ENCODE measurements at regions not wholly inside any gene's neighbourhood (a gene's known extent, or its start where the extent isn't known, plus 50 kb on each side); places are given as distances from the start of the nearest gene placed in this dataset.

DNA sequence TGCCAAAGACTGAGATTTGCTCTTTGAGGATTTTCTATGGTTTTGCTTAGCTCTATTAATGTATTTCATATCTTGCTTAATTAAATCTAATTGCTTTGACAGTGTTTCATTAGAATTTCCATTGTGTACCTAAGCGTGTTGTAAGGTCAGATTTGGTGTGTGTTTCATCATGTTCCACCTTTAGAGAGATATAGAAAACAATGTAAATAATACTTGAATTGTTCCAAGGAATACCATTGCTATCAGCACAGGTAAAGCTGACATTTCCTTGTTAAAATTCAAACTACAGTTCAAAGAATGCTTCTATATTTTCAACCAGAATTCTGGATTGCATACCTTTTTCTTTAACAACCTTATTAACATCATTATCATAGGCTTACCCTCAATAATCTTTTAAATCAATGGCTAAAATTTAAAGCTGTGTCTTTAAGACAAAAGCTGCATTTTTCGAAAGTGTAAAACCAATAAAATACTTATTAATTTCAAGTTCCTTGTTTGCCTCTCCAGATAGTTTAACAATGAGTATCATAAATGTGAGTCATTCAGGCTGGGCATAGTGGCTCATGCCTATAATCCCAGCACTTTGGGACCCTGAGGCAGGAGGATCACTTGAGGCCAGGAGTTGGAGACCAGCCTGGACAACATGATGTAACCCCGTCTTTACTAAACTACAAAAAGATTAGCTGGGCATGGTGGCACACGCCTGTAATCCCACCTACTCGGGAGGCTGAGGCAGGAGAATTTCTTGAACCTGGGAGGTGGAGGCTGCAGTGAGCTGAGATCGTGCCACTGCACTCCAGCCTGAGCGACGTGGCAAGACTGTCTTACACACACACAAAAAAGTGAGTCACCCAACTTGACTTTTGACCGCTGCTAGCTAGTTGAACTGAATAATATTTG, 188.0 kb upstream of the PKDCC start:
- no peak for TF ChIP-seq POLR2AphosphoS5 (IDR thresholded peaks at IDR 0.05)
- no peak overlapping the region for H3K27ac ChIP-seq
- H3K4me3 ChIP-seq = no peak overlapping the region
- 81 to 91% (median 85%) methylated on average over 9 of the region's 9 CpGs for WGBS, 5 donors
- peaks cover 0 to 13% (median 0%) of the 10 kb centered on the region in 7 donors for H3K27me3 ChIP-seq (replicated peaks in 1 of 7)
- no peaks in the 10 kb centered on the region for H3K4me1 ChIP-seq
- no peaks in the 10 kb centered on the region for H3K9me3 ChIP-seq
- intact Hi-C loops (cut with DNase I; ENCODE audit: low total_unique reads) = loop anchor here (5.0 kb wide), 1 partner anchor 212 kb away; no protein-coding TSS in a partner anchor
- H3K36me3 ChIP-seq = no peaks in the 10 kb centered on the region
- DNase-seq = no peak

DNA sequence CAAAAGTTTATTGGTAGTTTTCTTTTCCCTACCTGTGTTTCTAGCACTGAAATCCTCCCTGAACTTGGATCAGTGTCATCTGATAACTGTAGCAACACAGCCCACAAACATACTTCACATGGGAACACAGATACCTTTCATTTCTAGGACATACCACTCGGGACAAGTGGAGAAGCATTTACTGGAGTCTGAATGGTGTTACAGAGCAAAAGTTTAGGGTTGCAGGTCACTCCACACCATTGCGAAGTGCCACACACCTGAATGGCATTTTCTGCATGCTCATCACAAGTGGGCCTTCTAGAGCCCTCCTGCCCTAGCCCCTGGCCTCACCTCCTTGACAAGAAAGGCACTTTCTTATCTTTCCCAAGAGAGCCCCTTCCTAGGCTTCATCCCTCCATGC, 184.8 kb upstream of the PKDCC start:
- Histone ChIP-seq H3K4me3 (no peak overlapping the region), H3K27me3 (replicated peaks in 1 of 7) (peaks cover 0 to 13% (median 0%) of the 10 kb centered on the region in 7 donors), H3K27ac (no peak overlapping the region), H3K36me3 (no peaks in the 10 kb centered on the region), H3K4me1 (no peaks in the 10 kb centered on the region), H3K9me3 (no peaks in the 10 kb centered on the region)
- WGBS, 5 donors = 84 to 92% (median 88%) methylated on average over 2 of the region's 2 CpGs
- TF ChIP-seq, protein P1, sequence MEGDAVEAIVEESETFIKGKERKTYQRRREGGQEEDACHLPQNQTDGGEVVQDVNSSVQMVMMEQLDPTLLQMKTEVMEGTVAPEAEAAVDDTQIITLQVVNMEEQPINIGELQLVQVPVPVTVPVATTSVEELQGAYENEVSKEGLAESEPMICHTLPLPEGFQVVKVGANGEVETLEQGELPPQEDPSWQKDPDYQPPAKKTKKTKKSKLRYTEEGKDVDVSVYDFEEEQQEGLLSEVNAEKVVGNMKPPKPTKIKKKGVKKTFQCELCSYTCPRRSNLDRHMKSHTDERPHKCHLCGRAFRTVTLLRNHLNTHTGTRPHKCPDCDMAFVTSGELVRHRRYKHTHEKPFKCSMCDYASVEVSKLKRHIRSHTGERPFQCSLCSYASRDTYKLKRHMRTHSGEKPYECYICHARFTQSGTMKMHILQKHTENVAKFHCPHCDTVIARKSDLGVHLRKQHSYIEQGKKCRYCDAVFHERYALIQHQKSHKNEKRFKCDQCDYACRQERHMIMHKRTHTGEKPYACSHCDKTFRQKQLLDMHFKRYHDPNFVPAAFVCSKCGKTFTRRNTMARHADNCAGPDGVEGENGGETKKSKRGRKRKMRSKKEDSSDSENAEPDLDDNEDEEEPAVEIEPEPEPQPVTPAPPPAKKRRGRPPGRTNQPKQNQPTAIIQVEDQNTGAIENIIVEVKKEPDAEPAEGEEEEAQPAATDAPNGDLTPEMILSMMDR (IDR thresholded peaks at IDR 0.05 in 8 of 11, conservative IDR thresholded peaks at IDR 0.05 in 3 of 11) = no peak
- TF ChIP-seq POLR2AphosphoS5 (IDR thresholded peaks at IDR 0.05) = no peak
- no peak for TF ChIP-seq POLR2A (IDR thresholded peaks at IDR 0.05)
- DNase-seq = no peak
- intact Hi-C loops (cut with DNase I; ENCODE audit: low total_unique reads) = no loop called here

DNA sequence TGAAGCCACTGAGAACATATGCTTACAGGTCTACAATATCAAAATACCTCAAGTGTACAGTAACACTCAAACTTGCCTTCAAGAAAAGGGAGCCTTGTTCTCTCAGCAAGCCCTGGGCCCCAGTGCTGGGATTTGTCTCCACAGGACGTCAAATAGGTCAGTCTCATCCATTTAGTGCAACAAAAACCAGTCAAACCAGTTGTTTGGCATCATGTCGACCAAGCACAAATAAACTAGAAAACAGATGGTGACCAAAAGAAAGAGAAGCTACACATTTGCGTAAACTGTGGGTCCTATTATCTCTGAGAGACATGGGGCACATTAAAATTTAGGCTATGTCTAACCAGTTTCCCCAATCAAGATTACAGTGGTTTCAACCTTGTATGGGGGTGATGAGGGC, 182.6 kb upstream of the PKDCC start:
- H3K27me3 ChIP-seq (replicated peaks in 1 of 7) = peaks cover 0 to 13% (median 0%) of the 10 kb centered on the region in 7 donors
- peaks cover 0 to 7% (median 0%) of the 10 kb centered on the region in 6 donors for H3K4me1 ChIP-seq
- no peak overlapping the region for H3K4me3 ChIP-seq
- H3K27ac ChIP-seq = no peak overlapping the region
- WGBS, 5 donors = 70 to 84% (median 73%) methylated on average over 3 of the region's 3 CpGs
- intact Hi-C loops (cut with DNase I; ENCODE audit: low total_unique reads) = loop anchor here (5.0 kb wide), 1 partner anchor 222 kb away; no protein-coding TSS in a partner anchor
- H3K9me3 ChIP-seq = no peaks in the 10 kb centered on the region
- TF ChIP-seq POLR2AphosphoS5 (IDR thresholded peaks at IDR 0.05) (no peak), POLR2A (IDR thresholded peaks at IDR 0.05) (no peak)
- TF ChIP-seq, protein P1 (IDR thresholded peaks at IDR 0.05 in 8 of 11, conservative IDR thresholded peaks at IDR 0.05 in 3 of 11) = no peak
- H3K36me3 ChIP-seq = no peaks in the 10 kb centered on the region
- no peak for DNase-seq

DNA sequence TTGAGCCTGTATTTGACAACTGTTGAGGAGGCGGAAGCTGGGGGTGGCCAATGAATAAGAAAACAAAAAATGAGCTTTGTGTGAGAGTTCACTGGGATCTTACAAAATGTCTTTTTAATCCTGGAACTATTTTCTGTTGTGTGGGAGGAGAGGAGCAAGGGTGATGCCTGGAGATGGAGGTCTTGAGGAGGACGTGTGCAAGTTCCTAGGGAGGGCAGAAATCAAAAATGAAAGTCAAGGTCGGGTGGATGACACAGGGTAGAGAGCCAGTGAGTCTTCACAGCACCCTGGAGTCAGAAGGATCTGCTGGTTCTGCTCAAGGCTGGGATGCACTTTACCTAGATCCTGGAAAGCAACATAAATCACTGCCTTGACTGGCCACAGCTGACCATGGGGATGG, 180.3 kb upstream of the PKDCC start:
- Histone ChIP-seq H3K9me3 (no peaks in the 10 kb centered on the region), H3K27me3 (replicated peaks in 1 of 7) (peaks cover 0 to 11% (median 0%) of the 10 kb centered on the region in 7 donors), H3K27ac (peak overlapping the region in 4 of 8 donors; percentile 9 to 42 (median 14)), H3K4me3 (no peak overlapping the region), H3K36me3 (no peaks in the 10 kb centered on the region), H3K4me1 (peaks cover 0 to 21% (median 0%) of the 10 kb centered on the region in 6 donors)
- no peak for DNase-seq
- WGBS, 5 donors = 51 to 73% (median 59%) methylated on average over 3 of the region's 3 CpGs
- TF ChIP-seq POLR2A (IDR thresholded peaks at IDR 0.05) (no peak), POLR2AphosphoS5 (IDR thresholded peaks at IDR 0.05) (peak in 1 of 3 donors; percentile 10)
- TF ChIP-seq, protein P1 (IDR thresholded peaks at IDR 0.05 in 8 of 11, conservative IDR thresholded peaks at IDR 0.05 in 3 of 11) = no peak
- intact Hi-C loops (cut with DNase I; ENCODE audit: low total_unique reads) = loop anchor here (5.0 kb wide), 1 partner anchor 220 kb away; no protein-coding TSS in a partner anchor
